ENCODE measurements at regions not wholly inside any gene's neighbourhood (a gene's known extent, or its start where the extent isn't known, plus 50 kb on each side); places are given as distances from the start of the nearest gene placed in this dataset.

DNA sequence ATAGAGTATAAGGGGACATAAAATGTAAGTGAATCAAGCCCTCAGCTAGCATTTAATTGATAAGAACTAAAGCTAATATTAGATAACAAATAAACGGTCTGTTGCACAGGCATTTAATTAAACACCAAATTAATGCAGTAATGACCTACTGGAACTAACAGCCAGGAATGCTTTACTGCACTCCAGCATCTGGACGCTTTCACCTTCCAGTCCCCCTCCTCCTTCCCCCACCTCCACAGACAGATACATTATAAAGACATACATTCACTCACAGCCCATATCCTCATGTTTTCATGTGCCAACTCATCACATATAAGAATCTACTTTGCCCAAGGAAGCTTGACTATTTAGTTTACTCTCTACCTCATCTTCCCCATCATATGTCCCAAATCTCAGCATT, 337.4 kb upstream of the PIK3C3 start:
- no peak for DNase-seq

DNA sequence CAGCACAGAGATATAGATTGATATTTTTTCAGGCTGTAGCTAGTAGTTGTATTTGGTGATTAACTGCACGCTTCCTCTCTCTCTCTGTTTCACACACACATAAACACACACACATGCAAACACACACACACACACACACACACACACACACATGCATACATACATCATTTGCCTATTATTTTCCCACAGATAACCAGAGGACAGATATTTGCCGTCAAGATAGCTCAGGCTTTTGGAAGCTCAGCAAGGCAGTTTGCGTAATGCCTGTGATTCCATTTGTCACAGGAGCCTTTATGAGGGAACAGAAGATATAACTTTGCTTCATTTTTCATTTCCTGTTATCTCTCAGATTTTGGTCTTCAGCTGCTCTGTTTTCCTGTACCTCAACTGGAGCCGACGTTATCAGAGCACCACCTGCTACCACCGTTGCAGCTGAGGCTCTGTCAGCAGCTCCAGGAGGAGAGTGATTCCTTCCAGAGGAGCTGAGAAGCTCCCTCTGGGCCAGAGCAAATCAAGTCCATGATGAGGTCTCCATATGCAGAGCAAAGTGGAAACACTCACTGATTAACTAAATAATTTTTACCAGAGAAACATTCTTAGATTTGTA, 341.9 kb upstream of the PIK3C3 start:
- no peak for DNase-seq

DNA sequence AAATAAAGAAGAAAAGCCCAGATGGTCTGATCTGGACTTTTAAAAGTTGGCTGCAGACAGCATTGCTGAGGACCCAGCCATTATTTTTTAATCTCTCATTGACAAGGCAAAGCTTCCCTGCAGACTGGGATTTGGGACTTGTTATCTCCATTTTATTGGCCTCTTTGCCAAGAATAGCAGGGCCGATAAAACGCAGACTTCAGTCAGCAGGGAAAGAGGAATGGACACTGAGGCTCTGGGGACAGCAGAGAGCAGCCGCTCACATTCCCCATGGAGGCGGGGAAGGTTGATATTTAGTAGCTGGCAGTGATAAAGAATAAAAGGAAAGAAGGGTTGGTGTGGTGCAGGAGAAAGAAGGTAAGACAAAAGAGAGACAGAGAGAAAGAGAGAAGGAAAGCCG, 350.1 kb upstream of the PIK3C3 start:
- DNase-seq = no peak

DNA sequence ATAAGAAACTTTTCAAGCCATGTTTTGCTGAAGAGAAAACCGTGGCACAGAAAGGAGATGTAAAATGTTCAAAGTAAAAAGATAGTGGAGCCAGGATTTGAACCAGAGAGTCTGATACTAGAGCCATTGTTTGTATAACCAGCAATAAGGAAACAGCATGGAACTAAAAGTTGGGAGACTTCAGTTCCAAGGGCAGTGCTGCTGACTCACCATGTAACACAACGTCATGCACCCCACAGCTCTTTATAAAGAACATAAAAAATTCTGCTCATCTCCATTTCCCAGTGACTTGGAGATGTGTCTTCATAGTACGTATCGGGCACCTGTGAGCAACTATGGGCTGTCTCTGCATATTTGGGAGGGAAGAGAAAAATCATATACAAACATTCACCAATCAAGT, 353.0 kb upstream of the PIK3C3 start:
- no peak for DNase-seq

GRCh38 chr18:41600693-41601391, 354.2 kb upstream of the PIK3C3 start:
- DNase-seq = no peak

DNA sequence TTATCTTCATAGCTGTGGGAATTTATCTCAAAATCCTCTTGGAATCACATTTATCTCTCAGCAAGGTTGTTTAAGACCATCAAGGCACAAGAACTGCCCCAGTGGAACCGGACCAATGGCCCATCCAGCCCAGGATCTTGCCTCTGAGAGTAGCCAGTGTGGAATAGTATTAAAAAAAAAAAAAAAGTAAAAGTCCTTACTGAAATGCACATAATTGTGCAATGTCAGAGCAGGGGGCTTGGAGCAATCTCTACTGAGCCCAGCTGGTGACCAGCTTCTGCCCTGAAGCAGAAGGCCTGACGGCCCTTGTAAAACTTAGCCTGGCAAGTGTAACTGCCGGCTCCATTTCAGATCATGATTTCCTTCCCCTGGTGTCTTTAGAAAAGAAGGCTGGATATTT, 355.6 kb upstream of the PIK3C3 start:
- no peak for DNase-seq

DNA sequence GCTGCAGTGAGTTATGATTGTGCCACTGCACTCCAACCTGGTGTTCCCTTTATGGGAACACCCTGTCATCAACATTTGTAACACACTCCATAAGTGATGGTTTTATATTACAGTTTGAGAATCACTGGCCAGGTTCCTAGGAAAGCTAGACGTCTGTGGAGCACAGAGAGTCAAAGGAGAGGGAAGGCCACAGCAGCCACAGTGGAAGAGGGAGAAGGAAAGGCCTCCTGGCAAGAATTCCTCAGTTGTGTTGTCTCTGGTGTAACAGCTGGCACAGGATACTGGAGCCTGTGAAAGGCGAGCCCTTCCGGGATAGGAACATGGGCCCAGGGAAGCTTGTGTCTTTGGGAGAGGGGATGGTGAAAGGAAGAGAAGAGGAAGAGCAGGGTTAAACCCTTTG, 360.5 kb upstream of the PIK3C3 start:
- no peak for DNase-seq

- DNase-seq = no peak
Measured at GRCh38 chr18:41593171-41593675, 361.8 kb upstream of the PIK3C3 start.

- DNase-seq = no peak
Measured at GRCh38 chr18:41587976-41588375, 367.1 kb upstream of the PIK3C3 start.

DNA sequence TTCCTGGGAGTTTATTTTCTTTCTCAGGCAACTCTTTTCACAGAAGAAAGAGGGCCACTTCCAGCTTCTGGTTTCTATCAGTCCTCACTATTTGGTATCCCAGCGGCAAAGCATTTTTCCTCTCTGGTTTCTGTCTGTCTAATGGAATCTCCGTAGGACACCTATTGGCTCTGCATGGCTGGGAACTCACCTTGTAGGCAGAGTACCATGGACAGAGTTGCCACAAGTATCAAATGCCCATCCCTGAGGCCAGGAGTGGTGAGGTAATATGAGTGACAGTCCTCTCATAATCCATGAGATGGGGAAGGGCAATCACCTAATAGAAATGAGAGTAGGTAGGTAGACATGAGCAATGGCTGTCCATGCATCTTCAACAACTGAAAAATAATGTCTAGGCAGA, 369.5 kb upstream of the PIK3C3 start:
- no peak for DNase-seq

DNA sequence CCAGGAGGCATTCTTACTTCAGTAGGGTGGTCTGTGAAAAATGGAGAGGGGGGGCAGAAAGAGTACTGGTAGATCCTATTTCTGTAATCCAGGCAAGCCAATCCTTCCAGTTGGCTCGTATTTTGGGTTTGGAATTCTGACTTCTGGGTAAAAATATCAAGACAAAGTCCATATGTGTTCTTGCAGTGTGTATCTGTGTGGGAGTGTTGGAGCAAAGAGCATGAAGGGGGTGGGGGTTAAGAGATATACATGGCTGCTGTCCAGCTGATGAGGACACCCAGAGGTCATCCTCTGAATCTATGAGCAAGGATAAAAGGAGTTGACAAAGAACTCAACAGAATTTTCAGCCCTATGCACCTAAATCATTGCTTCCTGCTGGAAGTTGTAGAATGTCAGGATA, 375.8 kb upstream of the PIK3C3 start:
- DNase-seq = no peak

DNA sequence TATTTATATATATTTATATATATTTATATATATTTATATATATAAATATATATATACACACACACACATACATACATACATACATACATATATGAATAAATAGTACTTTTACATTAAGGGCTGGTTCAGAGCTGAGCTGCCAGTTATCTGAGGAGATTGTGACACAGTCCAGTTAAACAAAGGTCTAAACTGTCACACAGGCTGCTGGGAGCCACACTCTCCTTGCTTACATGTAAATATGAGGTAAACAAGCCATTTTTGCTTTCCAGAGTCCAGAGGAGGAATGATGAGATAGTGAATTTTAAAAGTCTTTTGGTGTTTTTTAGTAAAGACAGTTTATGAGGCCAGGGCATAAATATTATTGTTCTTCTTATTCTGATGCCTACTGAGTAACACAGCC, 377.5 kb upstream of the PIK3C3 start:
- DNase-seq = no peak

- DNase-seq = no peak
Measured at GRCh38 chr18:41576643-41577042, 378.4 kb upstream of the PIK3C3 start.

DNA sequence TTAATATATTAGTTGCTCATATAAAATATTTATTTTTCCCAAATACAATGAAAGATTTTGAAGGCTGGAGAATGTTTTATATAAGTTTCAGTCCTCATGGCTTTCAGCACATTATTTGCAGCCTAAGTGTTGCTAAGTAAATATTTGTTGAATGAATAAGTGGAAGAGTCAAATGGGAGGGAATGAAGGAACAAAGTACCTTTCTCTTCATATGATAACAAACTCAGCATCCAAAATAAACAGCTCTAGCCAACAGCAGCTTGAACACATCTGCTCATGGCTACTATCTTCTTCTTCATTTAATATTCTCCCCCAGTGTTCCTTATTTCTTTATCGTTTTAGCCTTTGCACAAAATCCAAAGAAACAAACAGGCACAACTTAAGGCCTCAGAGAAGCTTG, 385.2 kb upstream of the PIK3C3 start:
- no peak for DNase-seq

DNA sequence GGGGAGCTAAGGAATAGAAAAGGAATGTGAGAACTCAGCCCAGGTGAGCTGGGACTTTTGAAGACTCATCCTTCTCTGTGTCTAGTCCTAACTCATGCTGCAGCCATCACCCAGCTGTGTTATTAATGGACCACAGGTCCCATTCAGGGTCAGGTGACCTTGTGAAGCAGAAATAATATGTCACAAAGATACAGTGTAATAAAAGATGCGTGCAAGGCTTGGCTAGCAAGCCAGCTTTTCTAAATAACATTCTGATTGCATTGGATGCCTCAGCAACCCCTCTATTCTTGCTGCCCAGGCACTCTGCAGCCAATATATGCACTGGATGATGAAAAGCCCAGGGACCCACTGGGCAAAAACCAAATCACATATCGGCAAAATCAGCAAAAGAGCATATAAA, 393.1 kb upstream of the PIK3C3 start:
- DNase-seq = no peak

GRCh38 chr18:41558715-41559114, 396.3 kb upstream of the PIK3C3 start:
- DNase-seq = no peak

GRCh38 chr18:41553716-41554115, 401.3 kb upstream of the PIK3C3 start:
- DNase-seq = no peak

GRCh38 chr18:41548521-41549260, 406.3 kb upstream of the PIK3C3 start:
- DNase-seq = no peak

GRCh38 chr18:41545091-41545888, 409.7 kb upstream of the PIK3C3 start:
- DNase-seq = no peak

- DNase-seq = no peak
Measured at GRCh38 chr18:41543815-41544214, 411.2 kb upstream of the PIK3C3 start.

DNA sequence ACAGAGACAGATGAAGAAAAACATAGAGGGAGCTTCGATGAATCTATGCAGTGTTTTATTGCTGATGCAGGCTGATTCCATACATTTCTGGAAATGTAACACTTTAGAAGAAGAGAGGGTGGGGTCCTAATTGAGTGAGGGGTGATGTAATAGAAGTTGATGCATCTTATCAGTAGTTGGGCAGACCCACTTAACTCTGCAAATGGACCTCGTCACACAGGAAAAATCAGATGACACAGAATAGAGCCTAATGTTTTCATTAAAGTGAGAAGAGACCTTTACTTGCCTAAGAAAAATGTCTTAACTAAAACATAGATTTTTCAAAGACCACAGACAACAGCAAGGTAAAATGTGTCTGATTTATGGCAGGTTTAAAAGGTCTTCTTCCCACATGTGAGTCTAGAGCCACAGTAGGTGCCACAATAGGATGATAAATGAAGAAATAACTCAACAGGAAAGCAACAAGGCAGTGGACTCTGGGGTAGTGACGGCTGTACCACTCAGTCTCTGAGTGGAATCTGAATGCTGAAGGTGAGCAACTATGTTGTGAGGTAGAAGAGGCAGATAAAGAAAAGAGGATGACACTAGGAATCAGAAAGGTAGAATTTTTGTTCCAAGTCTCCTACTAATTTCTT, 414.7 kb upstream of the PIK3C3 start:
- no peak for DNase-seq

DNA sequence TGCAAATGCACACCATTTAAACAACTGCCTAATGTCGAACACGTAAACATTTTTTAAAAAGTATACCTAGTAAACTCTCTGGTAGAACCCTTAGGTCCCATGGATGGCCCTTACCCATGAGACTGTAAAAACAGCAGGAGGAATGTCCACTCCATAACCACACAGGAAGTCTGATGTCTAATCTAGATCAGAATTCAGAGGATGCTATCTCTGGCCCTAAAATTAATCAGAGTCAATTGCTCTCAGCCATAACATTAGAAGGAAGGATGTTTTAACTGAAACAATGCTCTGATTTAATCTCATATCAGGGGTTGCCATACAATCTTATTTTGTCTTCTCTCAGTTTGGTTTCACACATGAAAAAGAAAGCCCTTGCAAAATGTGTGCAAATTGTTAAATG, 416.3 kb upstream of the PIK3C3 start:
- no peak for DNase-seq

GRCh38 chr18:41537666-41538065, 417.4 kb upstream of the PIK3C3 start:
- no peak for DNase-seq

Data from fibroblast of skin of right quadriceps (primary cell).